ENCODE measurements at regions not wholly inside any gene's neighbourhood (a gene's known extent, or its start where the extent isn't known, plus 50 kb on each side); places are given as distances from the start of the nearest gene placed in this dataset.

- DNase-seq (ENCODE audit: low spot score): no peak
- TF ChIP-seq, protein P1, sequence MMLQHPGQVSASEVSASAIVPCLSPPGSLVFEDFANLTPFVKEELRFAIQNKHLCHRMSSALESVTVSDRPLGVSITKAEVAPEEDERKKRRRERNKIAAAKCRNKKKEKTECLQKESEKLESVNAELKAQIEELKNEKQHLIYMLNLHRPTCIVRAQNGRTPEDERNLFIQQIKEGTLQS (IDR thresholded peaks at IDR 0.05): no peak
- TF ChIP-seq ZBTB33 (IDR thresholded peaks at IDR 0.05) (no peak), TAF1 (conservative IDR thresholded peaks at IDR 0.05) (no peak), JUND (IDR thresholded peaks at IDR 0.05) (no peak), HNF4A (conservative IDR thresholded peaks at IDR 0.05) (no peak), CTCF (IDR thresholded peaks at IDR 0.05; ENCODE audit: low read depth, low read length, missing input control) (no peak), HNF4G (IDR thresholded peaks at IDR 0.05) (no peak), EGR1 (IDR thresholded peaks at IDR 0.05; ENCODE audit: low read depth in 2 of 2) (no peak), SP1 (IDR thresholded peaks at IDR 0.05) (no peak), RXRA (IDR thresholded peaks at IDR 0.05) (no peak), RAD21 (IDR thresholded peaks at IDR 0.05) (no peak), NR2F2 (IDR thresholded peaks at IDR 0.05) (no peak), FOXA2 (IDR thresholded peaks at IDR 0.05) (no peak), YY1 (IDR thresholded peaks at IDR 0.05) (no peak), FOXA1 (IDR thresholded peaks at IDR 0.05) (no peak)
- TF ChIP-seq, protein P2, sequence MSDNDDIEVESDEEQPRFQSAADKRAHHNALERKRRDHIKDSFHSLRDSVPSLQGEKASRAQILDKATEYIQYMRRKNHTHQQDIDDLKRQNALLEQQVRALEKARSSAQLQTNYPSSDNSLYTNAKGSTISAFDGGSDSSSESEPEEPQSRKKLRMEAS (IDR thresholded peaks at IDR 0.05): no peak
- no peak overlapping the region for H3K27ac ChIP-seq (ENCODE audit: low read depth in 1 of 2, low read length in 2 of 2)
- no peak overlapping the region for H3K4me3 ChIP-seq (ENCODE audit: low read depth in 1 of 3, low read length in 3 of 3)
- no peaks in the 10 kb centered on the region for H3K4me1 ChIP-seq (ENCODE audit: control insufficient read depth in 4 of 4, insufficient read depth in 4 of 4, low read length in 3 of 4)
- H3K36me3 ChIP-seq (ENCODE audit: control insufficient read depth in 4 of 4, insufficient read depth in 3 of 4, low read depth in 1 of 4, low read length in 3 of 4): no peaks in the 10 kb centered on the region
- 64% methylated on average over 1 of the region's 1 CpG for WGBS
- H3K9ac ChIP-seq (ENCODE audit: low read depth in 1 of 2, low read length in 2 of 2): no peak overlapping the region
- no peaks in the 10 kb centered on the region for H3K9me3 ChIP-seq (ENCODE audit: control insufficient read depth in 4 of 4, low read length in 3 of 4)
- H3K27me3 ChIP-seq (ENCODE audit: control insufficient read depth in 4 of 4, insufficient read depth in 4 of 4, low read length in 3 of 4): no peaks in the 10 kb centered on the region
Measured at GRCh38 chr1:87497380-87498203, 168.9 kb downstream of the LMO4 start.

DNA sequence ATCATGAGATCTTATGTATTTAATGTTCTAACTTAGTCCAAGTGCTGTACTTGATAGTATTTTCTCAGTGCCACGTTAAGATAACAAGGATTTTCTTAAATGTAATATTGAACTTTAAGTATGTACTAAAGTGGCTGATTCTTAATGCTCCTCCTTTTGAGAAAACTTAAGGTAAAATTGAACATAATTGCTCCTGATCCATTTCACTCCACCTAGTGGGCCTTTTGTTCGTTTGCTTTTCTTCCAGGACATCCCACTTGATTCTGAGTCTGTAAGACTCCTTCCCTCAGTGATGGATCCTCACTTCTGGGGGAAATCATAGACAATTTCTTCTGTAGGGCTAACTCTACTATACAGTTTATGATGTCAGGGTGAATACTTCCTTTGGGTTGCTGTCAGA lies 173.1 kb downstream of the LMO4 start:
- Histone ChIP-seq H3K36me3 (ENCODE audit: control insufficient read depth in 4 of 4, insufficient read depth in 3 of 4, low read depth in 1 of 4, low read length in 3 of 4) (no peaks in the 10 kb centered on the region), H3K4me3 (ENCODE audit: low read depth in 1 of 3, low read length in 3 of 3) (no peak overlapping the region), H3K27ac (ENCODE audit: low read depth in 1 of 2, low read length in 2 of 2) (no peak overlapping the region), H3K9me3 (ENCODE audit: control insufficient read depth in 4 of 4, low read length in 3 of 4) (no peaks in the 10 kb centered on the region), H3K4me1 (ENCODE audit: control insufficient read depth in 4 of 4, insufficient read depth in 4 of 4, low read length in 3 of 4) (no peaks in the 10 kb centered on the region), H3K27me3 (ENCODE audit: control insufficient read depth in 4 of 4, insufficient read depth in 4 of 4, low read length in 3 of 4) (no peaks in the 10 kb centered on the region), H3K9ac (ENCODE audit: low read depth in 1 of 2, low read length in 2 of 2) (no peak overlapping the region)
- TF ChIP-seq EGR1 (IDR thresholded peaks at IDR 0.05; ENCODE audit: low read depth in 2 of 2) (no peak), RAD21 (IDR thresholded peaks at IDR 0.05) (peak in 1 of 2 donors; percentile 31)
- no peak for DNase-seq (ENCODE audit: low spot score)
- 53% methylated on average over 2 of the region's 2 CpGs for WGBS
